IMR-90 (cell line): ENCODE measurements at regions not wholly inside any gene's neighbourhood (a gene's known extent, or its start where the extent isn't known, plus 50 kb on each side); places are given as distances from the start of the nearest gene placed in this dataset.

ENCODE experiments used
- ATAC-seq: fragments of 200-7000 bp; cut with Tn5 transposase; 2 replicates; pipeline ENCODE4 v1.9.1; 2020; ENCODE audit warnings: low read depth, mild to moderate bottlenecking, moderate library complexity
- BruUV-seq: library from RNA; stranded (reverse); fragments of 400-500 nt; replicated peaks from 2 replicates; lab custom pipeline; 2021; lab: Mats Ljungman, UMichigan
- CTCF ChIA-PET: fragments of 300-600 bp; formaldehyde crosslinking; extraction: SDS; loops from one replicate; lab custom pipeline; 2021; ENCODE audit warnings: antibody characterized with exemption; lab: Yijun Ruan, JAX
- POLR2A ChIA-PET: fragments of 300-600 bp; sonication (Branson Sonifier 250); formaldehyde crosslinking; loops from one replicate; lab custom pipeline; 2022; ENCODE audit warnings: antibody characterized with exemption; ENCODE audit not compliant: unreplicated experiment; lab: Charles Lee
- DNase-seq: peaks from one replicate; pipeline ENCODE4 v3.0.0; 2013
- H2AFZ ChIP-seq: replicated peaks from 2 replicates; pipeline ENCODE3; 2013; ENCODE audit warnings: low read length, mild to moderate bottlenecking; ENCODE audit not compliant: poor library complexity
- H2AK5ac ChIP-seq: 2 replicates; pipeline ENCODE4 v1.6.1; 2013; ENCODE audit warnings: low read depth, low read length, inconsistent platforms
- H2AK9ac ChIP-seq: replicated peaks from 2 replicates; pipeline ENCODE3; 2013; ENCODE audit warnings: mild to moderate bottlenecking, low read depth, low read length, moderate library complexity; ENCODE audit not compliant: poor library complexity
- H2BK120ac ChIP-seq: 2 replicates; pipeline ENCODE4 v1.6.1; 2013; ENCODE audit warnings: low read depth, low read length, inconsistent platforms
- H2BK15ac ChIP-seq: 3 replicates; pipeline ENCODE4 v1.6.1; 2013; ENCODE audit warnings: low read depth, low read length, inconsistent platforms
- H2BK20ac ChIP-seq: 2 replicates; pipeline ENCODE4 v1.6.1; 2013; ENCODE audit warnings: low read depth, mild to moderate bottlenecking, inconsistent platforms, low read length, moderate library complexity
- H2BK5ac ChIP-seq: 2 replicates; pipeline ENCODE4 v1.6.1; 2013; ENCODE audit warnings: mild to moderate bottlenecking, low read depth, low read length, inconsistent platforms; ENCODE audit not compliant: poor library complexity, severe bottlenecking
- H3K14ac ChIP-seq: replicated peaks from 2 replicates; pipeline ENCODE4 v1.6.1; 2013; ENCODE audit warnings: low read depth, low read length, inconsistent platforms
- H3K18ac ChIP-seq: 2 replicates; pipeline ENCODE4 v1.6.1; 2013; ENCODE audit warnings: low read depth, low read length, control low read depth
- H3K23ac ChIP-seq: 2 replicates; pipeline ENCODE4 v1.6.1; 2013; ENCODE audit warnings: low read depth, low read length, inconsistent platforms
- H3K27ac ChIP-seq: 2 replicates; pipeline ENCODE4 v1.5.1; 2013; ENCODE audit warnings: mild to moderate bottlenecking, control low read depth, low read length; ENCODE audit not compliant: insufficient read depth
- H3K27me3 ChIP-seq: 2 replicates; pipeline ENCODE4 v1.6.1; 2013; ENCODE audit warnings: low read length; ENCODE audit not compliant: control insufficient read depth, insufficient read depth
- H3K36me3 ChIP-seq: 2 replicates; pipeline ENCODE4 v1.6.1; 2013; ENCODE audit warnings: low read length, mixed read lengths; ENCODE audit not compliant: control insufficient read depth, insufficient read depth
- H3K4ac ChIP-seq: 2 replicates; pipeline ENCODE4 v1.6.1; 2013; ENCODE audit warnings: low read depth, low read length, inconsistent platforms
- H3K4me1 ChIP-seq: 2 replicates; pipeline ENCODE4 v1.6.1; 2013; ENCODE audit warnings: low read length, mixed read lengths; ENCODE audit not compliant: control insufficient read depth, insufficient read depth
- H3K4me2 ChIP-seq: 2 replicates; pipeline ENCODE4 v1.6.1; 2013; ENCODE audit warnings: low read depth, mild to moderate bottlenecking, control low read depth, low read length, moderate library complexity
- H3K4me3 ChIP-seq: 2 replicates; pipeline ENCODE4 v1.5.1; 2013; ENCODE audit warnings: low read depth, mild to moderate bottlenecking, control low read depth, low read length, moderate library complexity; ENCODE audit not compliant: insufficient read depth
- H3K56ac ChIP-seq: 2 replicates; pipeline ENCODE4 v1.6.1; 2013; ENCODE audit warnings: low read length, inconsistent platforms; ENCODE audit not compliant: insufficient read depth; ENCODE audit errors: extremely low read depth
- H3K79me1 ChIP-seq, 2 experiments: 2 replicates each; pipeline ENCODE4 v1.6.1; 2013; ENCODE audit warnings: low read length in 2 of 2, inconsistent platforms in 1 of 2, low read depth in 1 of 2
- H3K9ac ChIP-seq: 2 replicates; pipeline ENCODE4 v1.6.1; 2013; ENCODE audit warnings: low read depth, low read length, control low read depth
- H3K9me1 ChIP-seq: 2 replicates; pipeline ENCODE4 v1.6.1; 2013; ENCODE audit warnings: low read length, inconsistent platforms; ENCODE audit not compliant: insufficient read depth
- H3K9me3 ChIP-seq: 2 replicates; pipeline ENCODE4 v1.6.1; 2013; ENCODE audit warnings: low read length; ENCODE audit not compliant: control insufficient read depth, insufficient read depth
- H4K20me1 ChIP-seq: 2 replicates; pipeline ENCODE4 v1.6.1; 2013; ENCODE audit warnings: low read length, inconsistent platforms; ENCODE audit not compliant: insufficient read depth
- H4K5ac ChIP-seq: 2 replicates; pipeline ENCODE4 v1.6.1; 2013; ENCODE audit warnings: mild to moderate bottlenecking, low read depth, low read length, control low read depth
- H4K8ac ChIP-seq, 2 experiments: 2 replicates each; pipeline ENCODE4 v1.6.1; 2013; ENCODE audit warnings: low read depth in 2 of 2, low read length in 2 of 2, control low read depth in 1 of 2, inconsistent platforms in 1 of 2
- H4K91ac ChIP-seq: 2 replicates; pipeline ENCODE4 v1.6.1; 2013; ENCODE audit warnings: low read depth, low read length, inconsistent platforms; ENCODE audit not compliant: insufficient read depth
- MAFK ChIP-seq: IDR thresholded peaks from 2 replicates; pipeline ENCODE4 v1.6.1; 2012; ENCODE audit warnings: low read depth, low read length, improper control_type of control experiment
- MXI1 ChIP-seq: IDR thresholded peaks from 2 replicates; pipeline ENCODE4 v1.6.1; 2012; ENCODE audit warnings: low read depth, mild to moderate bottlenecking, low read length, moderate library complexity, borderline replicate concordance
- dilution Hi-C: fragments of 300-500 bp; cut with HindIII; formaldehyde crosslinking; loops from one replicate; pipeline ENCODE4 v1.14.3; 2018; ENCODE audit warnings: low sequenced_read_pairs; ENCODE audit not compliant: unreplicated experiment
- in situ Hi-C: fragments of 300-500 bp; cut with MboI; formaldehyde crosslinking; loops from 3 replicates; pipeline ENCODE4 v1.14.3; 2019; ENCODE audit warnings: low sequenced_read_pairs, inconsistent platforms, mixed read lengths
- intact Hi-C: fragments of 100-400 bp; cut with micrococcal nuclease; formaldehyde crosslinking; loops from 2 replicates; pipeline ENCODE4 v1.10.0; 2022

DNA sequence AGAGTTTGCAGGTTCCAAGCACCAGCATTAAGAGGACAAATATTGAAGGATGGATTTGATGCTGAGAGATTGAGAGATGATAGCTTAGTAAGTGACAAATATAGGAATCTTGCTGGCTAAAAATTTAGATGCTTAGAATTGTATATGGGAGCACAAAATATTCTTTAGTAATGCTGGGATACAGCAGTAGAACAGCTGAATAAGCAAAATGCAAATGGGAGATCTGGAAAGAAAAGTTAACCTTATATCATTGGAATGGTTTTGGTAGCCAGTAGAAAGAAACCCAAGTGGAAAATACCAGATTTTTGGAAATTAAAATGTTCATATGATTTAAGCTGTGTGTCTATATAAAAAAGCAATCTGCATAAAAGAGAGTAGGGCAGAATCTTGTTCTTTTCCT lies 308.6 kb upstream of the CPEB2 start:
- Histone ChIP-seq H2BK15ac (no peak overlapping the region), H4K5ac (no peak overlapping the region), H3K9ac (no peak overlapping the region), H4K20me1 (no peaks in the 10 kb centered on the region), H3K79me1 (no peaks in the 10 kb centered on the region), H2AK5ac (no peak overlapping the region), H2AK9ac (no peak overlapping the region), H4K91ac (no peak overlapping the region), H2BK120ac (no peak overlapping the region), H3K4me3 (no peak overlapping the region), H3K23ac (no peak overlapping the region), H3K27ac (no peak overlapping the region), H3K36me3 (no peaks in the 10 kb centered on the region), H4K8ac (no peak overlapping the region), H3K27me3 (no peaks in the 10 kb centered on the region), H3K4me2 (no peak overlapping the region), H3K18ac (no peak overlapping the region), H3K9me3 (peaks cover 1% of the 10 kb centered on the region; the same call in 1 of the 2 replicates), H3K4ac (no peak overlapping the region), H3K56ac (no peak overlapping the region), H2BK5ac (no peak overlapping the region), H3K4me1 (no peaks in the 10 kb centered on the region), H3K14ac (no peak overlapping the region), H3K9me1 (no peaks in the 10 kb centered on the region), H2BK20ac (no peak overlapping the region), H2AFZ (no peak overlapping the region)
- ATAC-seq (no peak), DNase-seq (no peak)
- POLR2A ChIA-PET: no interaction called here
- in situ Hi-C loops (no loop called here), intact Hi-C loops (no loop called here), dilution Hi-C loops (no loop called here)
- TF ChIP-seq MXI1: no peak
- TF ChIP-seq MAFK: peak; percentile 50; the same call in 1 of the 2 replicates
- no TSS peak for BruUV-seq
- CTCF ChIA-PET: no interaction called here
